BLaER1 treated with 17β-estradiol and CSF1 and Interleukin-3, amounts not matched to agents 10 nM and 100 nM (cell line): ENCODE measurements at regions not wholly inside any gene's neighbourhood (a gene's known extent, or its start where the extent isn't known, plus 50 kb on each side); places are given as distances from the start of the nearest gene placed in this dataset.

Experiments
- H3K27ac ChIP-seq, 11 experiments: shearing (Covaris generic); formaldehyde crosslinking; 2 replicates each; pipeline ENCODE4 v1.8.1; 2022
- H3K27me3 ChIP-seq, 11 experiments: shearing (Covaris generic); formaldehyde crosslinking; 2 replicates each; pipeline ENCODE4 v1.8.1; 2022
- H3K36me3 ChIP-seq, 11 experiments: shearing (Covaris generic); formaldehyde crosslinking; 2 replicates each; pipeline ENCODE4 v1.8.1; 2022
- H3K4me1 ChIP-seq, 10 experiments: shearing (Covaris generic); formaldehyde crosslinking; 2 replicates each; pipeline ENCODE4 v1.8.1; 2022
- H3K4me2 ChIP-seq, 11 experiments: shearing (Covaris generic); formaldehyde crosslinking; 2 replicates each; pipeline ENCODE4 v1.8.1; 2022
- H3K4me3 ChIP-seq, 10 experiments: shearing (Covaris generic); formaldehyde crosslinking; 2 replicates each; pipeline ENCODE4 v1.8.1; 2022
- H3K9ac ChIP-seq, 11 experiments: shearing (Covaris generic); formaldehyde crosslinking; 2 replicates each; pipeline ENCODE4 v1.8.1; 2022
- H3K9me3 ChIP-seq, 11 experiments: shearing (Covaris generic); formaldehyde crosslinking; replicated peaks in 1 of 11; 2 replicates each; pipeline ENCODE4 v1.8.1; 2022
- H4K20me1 ChIP-seq, 11 experiments: shearing (Covaris generic); formaldehyde crosslinking; 2 replicates each; pipeline ENCODE4 v1.8.1; 2022
- Cebpa-rat ChIP-seq, 11 experiments: shearing (Covaris generic); IDR thresholded peaks; 2 replicates each; pipeline ENCODE4 v1.8.1; 2022

DNA sequence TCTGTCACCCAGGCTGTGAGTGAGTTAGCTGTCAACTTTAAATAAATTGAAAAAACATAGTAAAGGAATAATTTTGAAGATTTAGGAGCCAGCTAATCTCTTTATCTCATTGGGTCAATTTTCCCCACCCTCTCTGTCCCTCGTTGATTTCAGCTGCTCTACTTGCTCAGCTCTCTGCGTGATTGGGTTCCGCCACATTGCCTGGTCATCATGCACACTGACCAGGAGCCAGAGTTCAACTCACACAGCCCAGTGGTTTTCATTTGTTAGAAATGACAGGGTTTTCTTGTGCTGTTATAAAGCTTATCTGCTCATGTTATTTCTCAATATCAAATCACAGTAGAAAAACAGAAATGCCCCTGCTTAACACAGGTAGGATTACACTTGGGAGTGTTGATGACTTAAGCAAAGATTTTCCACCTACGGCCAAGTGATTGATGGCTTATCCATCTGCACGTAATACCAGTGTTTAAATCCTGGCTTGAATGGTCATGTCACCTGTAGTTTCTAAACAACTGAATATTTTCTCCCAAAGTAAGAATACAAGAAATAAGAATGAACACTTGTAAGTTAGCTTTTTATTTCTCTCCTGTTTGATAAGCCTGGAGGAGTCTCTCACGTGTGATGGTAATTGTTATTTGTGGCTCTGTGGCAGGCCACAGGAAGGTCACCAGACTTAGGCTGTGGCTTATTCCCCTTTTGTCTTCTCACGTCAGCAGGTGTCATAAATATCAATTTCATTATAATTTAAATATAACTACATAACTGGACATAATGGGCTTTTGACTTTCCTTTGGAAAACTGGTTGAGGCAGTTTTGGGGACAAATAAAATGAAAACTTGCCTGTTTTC is 367.2 kb upstream of the DDHD1 start:
- H3K4me1 ChIP-seq: peaks cover 0 to 8% (median 5%) of the 10 kb centered on the region in 10 experiments; a peak in 12 of 20 replicates
- no peaks in the 10 kb centered on the region for H4K20me1 ChIP-seq
- H3K9me3 ChIP-seq: peaks cover 0 to 7% (median 0%) of the 10 kb centered on the region in 11 experiments; a peak in 1 of 22 replicates
- H3K4me2 ChIP-seq: no peak overlapping the region
- no peak for TF ChIP-seq Cebpa-rat (IDR thresholded peaks at IDR 0.05)
- no peaks in the 10 kb centered on the region for H3K27me3 ChIP-seq
- H3K9ac ChIP-seq: no peak overlapping the region
- no peak overlapping the region for H3K27ac ChIP-seq
- H3K4me3 ChIP-seq: no peak overlapping the region
- H3K36me3 ChIP-seq: no peaks in the 10 kb centered on the region

DNA sequence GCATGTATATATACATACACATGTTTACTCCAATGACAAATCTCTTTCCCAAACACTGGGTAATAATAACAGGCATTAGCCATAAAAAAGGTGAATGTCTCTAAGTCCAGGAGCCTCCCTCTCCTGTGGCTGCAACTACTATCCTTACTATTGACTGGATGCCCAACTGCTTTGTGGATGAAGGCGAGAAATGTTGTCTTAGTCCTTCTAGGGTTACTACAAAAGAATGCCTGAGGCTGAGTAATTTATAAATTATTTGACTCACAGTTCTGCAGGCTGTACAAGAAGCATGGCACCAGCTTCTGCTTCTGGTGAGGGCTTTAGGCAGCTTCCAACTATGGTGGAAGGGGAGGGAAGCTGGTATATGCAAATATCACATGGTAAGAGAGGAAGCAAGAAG is 366.0 kb upstream of the DDHD1 start:
- no peak overlapping the region for H3K4me2 ChIP-seq
- peaks cover 0 to 7% (median 0%) of the 10 kb centered on the region in 11 experiments; a peak in 1 of 22 replicates for H3K9me3 ChIP-seq
- H3K27ac ChIP-seq: no peak overlapping the region
- H4K20me1 ChIP-seq: no peaks in the 10 kb centered on the region
- H3K36me3 ChIP-seq: no peaks in the 10 kb centered on the region
- no peak overlapping the region for H3K9ac ChIP-seq
- no peak for TF ChIP-seq Cebpa-rat (IDR thresholded peaks at IDR 0.05)
- H3K4me3 ChIP-seq: no peak overlapping the region
- peaks cover 0 to 13% (median 9%) of the 10 kb centered on the region in 10 experiments; a peak in 12 of 20 replicates for H3K4me1 ChIP-seq
- no peaks in the 10 kb centered on the region for H3K27me3 ChIP-seq

DNA sequence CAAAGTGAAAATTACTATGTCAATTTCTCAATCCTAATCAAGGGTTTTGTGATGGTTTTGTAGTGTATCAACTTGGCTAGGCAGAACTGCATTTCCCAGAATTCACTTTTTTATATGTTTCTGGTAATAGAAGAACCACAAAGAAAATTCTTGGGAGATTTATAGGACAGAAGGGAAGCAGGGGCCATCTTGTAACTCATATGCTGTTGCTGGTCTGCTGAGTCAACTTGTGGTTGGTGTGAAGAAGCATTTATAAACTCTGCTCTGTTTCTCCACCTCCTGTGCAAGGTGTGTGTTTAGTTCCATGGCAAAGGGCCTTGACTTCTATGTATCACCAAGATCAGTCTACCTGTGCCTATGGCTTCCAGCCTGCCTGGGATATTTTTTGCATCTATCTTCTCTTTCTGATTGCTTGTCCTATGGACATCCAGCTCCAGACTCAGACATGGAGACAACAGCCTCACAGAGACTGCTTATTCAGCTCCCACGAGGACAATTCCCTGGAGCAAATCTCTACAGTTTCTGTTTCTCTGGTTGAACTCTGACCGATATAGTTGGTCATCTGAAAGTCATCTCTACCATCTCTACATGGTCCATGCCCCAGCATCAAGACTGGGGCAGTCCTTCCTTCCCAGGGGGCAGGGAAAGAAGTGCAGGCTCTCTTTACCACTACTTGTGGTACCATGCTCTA is 364.3 kb upstream of the DDHD1 start:
- Histone ChIP-seq H4K20me1 (no peaks in the 10 kb centered on the region), H3K9ac (no peak overlapping the region), H3K27ac (no peak overlapping the region), H3K9me3 (peaks cover 0 to 4% (median 0%) of the 10 kb centered on the region in 11 experiments; a peak in 1 of 22 replicates), H3K4me3 (no peak overlapping the region), H3K27me3 (no peaks in the 10 kb centered on the region), H3K4me2 (no peak overlapping the region), H3K4me1 (peaks cover 0 to 13% (median 9%) of the 10 kb centered on the region in 10 experiments; a peak in 12 of 20 replicates), H3K36me3 (no peaks in the 10 kb centered on the region)
- TF ChIP-seq Cebpa-rat (IDR thresholded peaks at IDR 0.05): no peak

DNA sequence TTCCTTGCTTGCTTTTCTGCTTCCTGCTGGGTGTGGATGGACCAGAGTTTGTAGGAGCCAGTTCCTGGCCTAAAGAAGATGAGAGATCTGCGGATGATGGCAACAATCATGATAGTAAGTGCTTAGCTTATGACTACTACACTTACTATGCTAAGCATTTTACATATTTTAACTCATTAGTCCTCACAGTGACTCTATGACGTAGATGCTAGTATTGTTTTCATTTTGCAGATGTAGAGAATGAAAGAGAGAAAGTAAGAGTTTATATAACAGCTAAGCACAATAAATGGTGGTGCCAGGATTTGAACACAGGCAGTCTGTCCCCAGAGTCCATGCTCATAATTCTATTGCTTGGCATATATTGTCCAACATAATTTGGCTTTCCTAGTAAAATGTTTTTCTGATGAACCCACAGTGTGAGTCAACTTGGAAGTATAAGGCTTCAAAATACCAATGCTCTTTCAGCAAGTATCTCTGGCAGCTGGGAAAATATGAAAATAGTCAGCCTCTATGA is 363.2 kb upstream of the DDHD1 start:
- H3K4me2 ChIP-seq: no peak overlapping the region
- H3K36me3 ChIP-seq: no peaks in the 10 kb centered on the region

DNA sequence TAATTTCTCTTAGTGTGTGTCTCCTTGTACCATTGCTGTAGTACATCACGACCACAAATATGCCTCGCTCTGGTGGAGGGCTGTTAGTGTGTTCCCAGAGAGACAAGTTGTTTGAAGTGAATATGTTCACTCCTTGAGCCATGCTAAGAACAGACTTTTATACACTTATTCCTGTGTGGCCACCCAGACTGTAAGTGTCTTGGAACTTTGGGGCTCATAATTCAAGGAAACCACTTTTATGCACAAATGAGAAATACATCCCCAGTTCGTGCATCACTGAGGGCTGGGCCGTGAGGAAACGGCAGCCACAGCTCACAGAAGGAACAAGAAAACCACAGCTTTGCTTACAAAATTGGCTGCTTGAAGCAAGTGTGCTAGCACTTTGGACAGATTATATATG is 362.2 kb upstream of the DDHD1 start:
- H3K36me3 ChIP-seq: no peaks in the 10 kb centered on the region

More for the DNA sequence above, 363.2 kb upstream of the DDHD1 start:
- H4K20me1 ChIP-seq: no peaks in the 10 kb centered on the region
- H3K4me1 ChIP-seq: peaks cover 0 to 13% (median 9%) of the 10 kb centered on the region in 10 experiments; a peak in 12 of 20 replicates
- TF ChIP-seq Cebpa-rat (IDR thresholded peaks at IDR 0.05): no peak
- no peaks in the 10 kb centered on the region for H3K27me3 ChIP-seq
- H3K4me3 ChIP-seq: no peak overlapping the region
- H3K9me3 ChIP-seq: no peaks in the 10 kb centered on the region
- H3K27ac ChIP-seq: no peak overlapping the region
- no peak overlapping the region for H3K9ac ChIP-seq

DNA sequence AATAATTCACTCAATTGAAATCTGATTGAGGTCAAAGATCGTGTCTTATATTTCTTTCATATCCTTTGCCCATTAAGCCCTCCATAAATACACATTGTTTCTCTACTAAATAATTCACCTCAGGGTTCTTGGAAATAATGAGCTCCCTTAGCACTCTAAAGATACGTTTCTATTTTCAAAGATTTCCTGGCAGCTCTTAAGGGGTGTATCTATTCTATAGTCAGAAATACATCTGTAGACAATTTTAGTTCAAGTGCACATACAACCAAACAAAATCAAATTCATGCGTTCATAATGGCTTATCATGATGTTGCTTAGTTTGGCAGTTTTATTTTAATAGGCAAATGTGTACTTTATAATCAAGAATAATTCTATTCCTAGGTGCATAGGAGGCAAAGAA is 361.1 kb upstream of the DDHD1 start:
- Histone ChIP-seq H4K20me1 (no peaks in the 10 kb centered on the region), H3K27ac (no peak overlapping the region), H3K4me3 (no peak overlapping the region), H3K36me3 (no peaks in the 10 kb centered on the region), H3K27me3 (no peaks in the 10 kb centered on the region), H3K4me1 (peaks cover 0 to 13% (median 9%) of the 10 kb centered on the region in 10 experiments; a peak in 12 of 20 replicates), H3K9ac (no peak overlapping the region), H3K4me2 (no peak overlapping the region), H3K9me3 (no peaks in the 10 kb centered on the region)
- TF ChIP-seq Cebpa-rat (IDR thresholded peaks at IDR 0.05): no peak

More for the DNA sequence above, 362.2 kb upstream of the DDHD1 start:
- no peak overlapping the region for H3K9ac ChIP-seq
- H3K4me3 ChIP-seq: no peak overlapping the region
- H3K27ac ChIP-seq: no peak overlapping the region
- H3K4me1 ChIP-seq: peaks cover 0 to 13% (median 9%) of the 10 kb centered on the region in 10 experiments; a peak in 12 of 20 replicates
- no peaks in the 10 kb centered on the region for H3K9me3 ChIP-seq
- no peaks in the 10 kb centered on the region for H3K27me3 ChIP-seq
- no peak for TF ChIP-seq Cebpa-rat (IDR thresholded peaks at IDR 0.05)
- no peaks in the 10 kb centered on the region for H4K20me1 ChIP-seq
- H3K4me2 ChIP-seq: peak overlapping the region in 8 of 11 experiments; percentile 3 to 43 (median 26); a peak in 10 of 22 replicates

DNA sequence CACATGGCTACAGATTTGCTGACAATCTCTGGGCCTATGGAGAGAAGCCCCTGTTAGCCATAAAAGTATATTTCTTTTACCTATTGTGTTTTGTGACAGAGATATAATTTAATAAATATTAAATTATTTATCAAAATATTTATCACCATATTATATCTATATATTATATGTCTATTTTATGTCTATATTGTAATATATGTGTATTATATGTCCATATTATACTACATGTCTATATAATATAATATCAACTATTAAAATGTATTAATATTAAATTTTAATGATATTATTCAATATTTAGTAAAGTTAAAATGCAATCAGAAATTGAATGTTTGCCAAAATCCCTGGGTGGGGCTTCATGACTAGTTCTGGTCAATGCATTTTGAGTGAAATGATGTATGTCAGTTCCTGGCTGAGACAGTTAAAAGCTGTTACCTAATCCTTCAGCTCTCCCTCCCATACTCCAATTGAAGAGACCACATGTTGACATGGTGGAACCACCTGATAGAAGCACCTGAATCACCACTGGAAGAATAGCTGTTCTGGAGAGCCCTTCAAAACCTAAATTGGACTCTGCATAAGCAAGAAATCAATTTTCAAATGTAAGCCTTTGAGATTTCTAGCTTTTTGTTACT is 357.3 kb upstream of the DDHD1 start:
- no peaks in the 10 kb centered on the region for H3K36me3 ChIP-seq
- H3K4me3 ChIP-seq: no peak overlapping the region
- peaks cover 0 to 8% (median 4%) of the 10 kb centered on the region in 10 experiments; a peak in 12 of 20 replicates for H3K4me1 ChIP-seq
- H3K27me3 ChIP-seq: no peaks in the 10 kb centered on the region
- no peak overlapping the region for H3K4me2 ChIP-seq
- no peak for TF ChIP-seq Cebpa-rat (IDR thresholded peaks at IDR 0.05)
- H4K20me1 ChIP-seq: no peaks in the 10 kb centered on the region
- no peak overlapping the region for H3K27ac ChIP-seq
- no peak overlapping the region for H3K9ac ChIP-seq
- H3K9me3 ChIP-seq: peaks cover 0 to 6% (median 2%) of the 10 kb centered on the region in 11 experiments; a peak in 8 of 22 replicates

DNA sequence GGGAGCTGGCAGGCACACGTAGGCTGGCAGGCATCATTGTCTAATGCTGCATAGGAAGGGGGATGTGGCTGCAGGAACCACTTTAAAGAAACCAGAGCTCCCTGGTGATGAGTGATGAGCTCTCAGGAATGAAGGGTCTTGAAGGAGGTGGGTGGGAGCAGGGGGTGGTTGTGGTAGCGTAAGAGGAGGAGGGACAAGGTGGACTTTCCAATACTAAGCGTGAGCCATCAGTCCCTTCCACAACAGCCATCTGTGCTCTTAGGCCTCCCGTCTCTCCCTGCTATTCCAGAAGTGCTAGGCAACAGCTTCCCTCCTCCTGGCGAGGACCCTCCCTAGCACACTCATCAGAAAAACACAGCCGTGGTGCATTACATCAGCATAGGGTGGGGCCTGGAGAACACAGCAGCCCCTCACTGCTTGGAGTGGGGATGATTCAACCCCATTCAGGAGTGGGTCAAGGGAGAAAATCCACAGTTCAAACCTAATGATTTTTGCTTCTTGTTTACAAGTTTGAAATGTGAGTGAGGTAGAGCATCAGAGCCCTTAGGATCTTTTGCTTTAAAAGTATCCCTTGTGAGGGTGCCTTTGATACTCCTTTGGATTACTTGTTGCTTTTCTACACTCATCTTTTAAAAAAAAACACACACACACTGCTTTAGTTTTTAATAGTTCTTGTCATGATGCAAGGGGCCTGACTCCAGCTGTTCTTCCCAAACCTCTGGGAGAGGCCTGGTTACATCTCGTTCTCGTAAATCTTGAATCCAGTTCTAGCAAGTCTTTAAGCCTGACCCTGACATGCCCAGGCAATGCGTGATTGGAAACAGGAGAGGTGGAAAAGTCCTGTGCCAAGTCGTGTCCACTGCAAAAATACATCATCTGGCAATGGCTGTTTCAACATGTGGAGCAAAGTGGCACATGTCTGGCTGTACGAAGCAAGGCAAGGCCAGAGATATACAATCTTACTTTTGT is 356.4 kb upstream of the DDHD1 start:
- Histone ChIP-seq H3K9me3 (peaks cover 7 to 14% (median 10%) of the 10 kb centered on the region in 11 experiments), H4K20me1 (no peaks in the 10 kb centered on the region), H3K9ac (no peak overlapping the region), H3K36me3 (no peaks in the 10 kb centered on the region), H3K4me3 (no peak overlapping the region), H3K4me2 (no peak overlapping the region), H3K27ac (no peak overlapping the region), H3K27me3 (no peaks in the 10 kb centered on the region), H3K4me1 (no peaks in the 10 kb centered on the region)
- TF ChIP-seq Cebpa-rat (IDR thresholded peaks at IDR 0.05): no peak
